Right atrium auricular region (tissue), 2 donors: ENCODE measurements at regions not wholly inside any gene's neighbourhood (a gene's known extent, or its start where the extent isn't known, plus 50 kb on each side); places are given as distances from the start of the nearest gene placed in this dataset.

Source experiments
- DNase-seq: peaks from one replicate; pipeline ENCODE4 v3.0.0-alpha.2; 2019; ENCODE audit warnings: low spot score
- H3K27ac ChIP-seq, 2 donors: fragments of 200-600 bp; sonication (generic); 1 replicate in 1 of 2; 2 replicates in 1 of 2; pipeline ENCODE4 v1.5.1; 2016 to 2019
- H3K27me3 ChIP-seq, 2 donors: fragments of 200-600 bp; sonication (generic); one replicate each; pipeline versions ENCODE4 v1.5.1 to v1.6.0; 2017 to 2019
- H3K36me3 ChIP-seq: fragments of 200-600 bp; sonication (generic); one replicate; pipeline ENCODE4 v1.5.1; 2016
- H3K4me1 ChIP-seq, 2 donors: fragments of 200-600 bp; sonication (generic); one replicate each; pipeline versions ENCODE4 v1.5.1 to v1.6.0; 2017 to 2019
- H3K4me3 ChIP-seq, 2 donors: fragments of 200-600 bp; sonication (generic); 1 replicate in 1 of 2; 2 replicates in 1 of 2; pipeline ENCODE4 v1.5.1; 2017 to 2019; ENCODE audit warnings: mild to moderate bottlenecking in 1 of 2, moderate library complexity in 1 of 2
- H3K9me3 ChIP-seq, 2 donors: fragments of 200-600 bp; sonication (generic); one replicate each; pipeline ENCODE4 v1.5.1; 2019
- TF ChIP-seq, protein P1 (sequence below), 2 donors: fragments of 200-600 bp; sonication (generic); IDR thresholded peaks; one replicate each; pipeline ENCODE4 v1.5.1; 2019; ENCODE audit warnings: antibody characterized with exemption in 2 of 2

DNA sequence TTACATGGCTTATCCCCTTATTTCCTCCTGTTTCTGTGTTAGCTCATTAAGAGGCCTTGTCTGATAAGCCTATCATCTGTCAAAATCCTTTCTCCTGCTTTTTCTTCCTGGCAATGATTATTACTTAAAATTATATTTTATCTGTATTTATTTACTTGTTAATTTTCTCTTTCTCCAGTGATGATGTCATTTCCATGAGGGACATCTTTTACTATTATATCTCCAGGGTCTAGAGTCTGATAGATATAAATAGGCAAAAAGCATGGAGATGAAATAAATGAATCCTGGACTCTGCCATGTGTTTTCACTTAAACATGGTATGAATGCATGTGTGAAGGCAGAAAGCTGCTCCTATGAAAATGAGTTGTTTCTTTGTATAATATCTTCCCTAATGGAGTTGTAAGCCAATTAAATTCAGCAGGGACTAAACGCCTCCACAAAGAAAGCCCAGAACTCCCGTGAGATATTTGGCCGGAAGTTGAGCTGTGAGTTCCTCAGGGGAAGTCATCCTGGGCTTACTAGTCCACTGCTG, 375.2 kb downstream of the TUSC7 start:
- Histone ChIP-seq H3K27ac (no peak overlapping the region), H3K36me3 (no peaks in the 10 kb centered on the region), H3K27me3 (no peaks in the 10 kb centered on the region), H3K4me3 (no peak overlapping the region), H3K4me1 (no peaks in the 10 kb centered on the region), H3K9me3 (no peaks in the 10 kb centered on the region)
- DNase-seq, result no peak
- TF ChIP-seq, protein P1, sequence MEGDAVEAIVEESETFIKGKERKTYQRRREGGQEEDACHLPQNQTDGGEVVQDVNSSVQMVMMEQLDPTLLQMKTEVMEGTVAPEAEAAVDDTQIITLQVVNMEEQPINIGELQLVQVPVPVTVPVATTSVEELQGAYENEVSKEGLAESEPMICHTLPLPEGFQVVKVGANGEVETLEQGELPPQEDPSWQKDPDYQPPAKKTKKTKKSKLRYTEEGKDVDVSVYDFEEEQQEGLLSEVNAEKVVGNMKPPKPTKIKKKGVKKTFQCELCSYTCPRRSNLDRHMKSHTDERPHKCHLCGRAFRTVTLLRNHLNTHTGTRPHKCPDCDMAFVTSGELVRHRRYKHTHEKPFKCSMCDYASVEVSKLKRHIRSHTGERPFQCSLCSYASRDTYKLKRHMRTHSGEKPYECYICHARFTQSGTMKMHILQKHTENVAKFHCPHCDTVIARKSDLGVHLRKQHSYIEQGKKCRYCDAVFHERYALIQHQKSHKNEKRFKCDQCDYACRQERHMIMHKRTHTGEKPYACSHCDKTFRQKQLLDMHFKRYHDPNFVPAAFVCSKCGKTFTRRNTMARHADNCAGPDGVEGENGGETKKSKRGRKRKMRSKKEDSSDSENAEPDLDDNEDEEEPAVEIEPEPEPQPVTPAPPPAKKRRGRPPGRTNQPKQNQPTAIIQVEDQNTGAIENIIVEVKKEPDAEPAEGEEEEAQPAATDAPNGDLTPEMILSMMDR (IDR thresholded peaks at IDR 0.05), result no peak

DNA sequence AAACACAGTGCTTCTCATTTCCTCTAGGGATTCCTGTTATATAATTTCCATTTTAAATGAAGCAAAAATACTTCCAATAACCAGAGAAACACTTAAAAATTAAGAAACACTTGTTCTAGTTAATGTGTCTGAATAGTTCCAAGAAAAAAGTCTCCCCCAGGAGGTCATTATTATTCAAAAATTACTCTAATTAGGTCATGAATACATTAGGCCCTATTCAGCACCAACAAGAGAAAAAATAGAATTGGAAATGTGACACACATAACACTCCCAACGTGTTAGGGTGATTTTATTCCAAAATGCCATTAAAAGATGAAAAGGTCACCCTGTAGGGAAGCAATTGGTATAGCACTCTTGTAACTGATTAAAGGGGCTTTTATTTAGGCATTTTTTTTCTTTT, 382.1 kb downstream of the TUSC7 start:
- Histone ChIP-seq H3K9me3 (no peaks in the 10 kb centered on the region), H3K4me3 (no peak overlapping the region), H3K27me3 (no peaks in the 10 kb centered on the region), H3K27ac (no peak overlapping the region), H3K4me1 (no peaks in the 10 kb centered on the region), H3K36me3 (no peaks in the 10 kb centered on the region)
- DNase-seq, result no peak
- TF ChIP-seq, protein P1 (IDR thresholded peaks at IDR 0.05), result no peak

DNA sequence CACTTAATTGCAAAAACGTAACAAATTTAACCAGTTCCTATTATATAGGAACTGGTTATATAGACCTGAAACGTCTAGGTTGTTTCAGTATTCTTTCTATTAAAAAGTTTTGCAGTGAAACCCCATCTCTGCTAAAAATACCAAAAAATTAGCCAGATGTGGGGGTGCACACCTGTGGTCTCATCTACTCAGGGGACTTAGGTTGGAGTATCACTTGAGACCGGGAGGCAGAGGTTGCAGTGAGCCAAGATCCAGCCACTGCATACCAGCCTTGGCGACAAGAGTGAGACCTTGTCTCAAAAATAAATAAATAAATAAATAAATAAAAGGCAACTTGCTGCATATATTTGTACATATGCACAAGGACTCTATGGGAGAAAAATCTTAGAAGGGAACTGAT, 387.0 kb downstream of the TUSC7 start:
- Histone ChIP-seq H3K27me3 (no peaks in the 10 kb centered on the region), H3K36me3 (no peaks in the 10 kb centered on the region), H3K4me1 (no peaks in the 10 kb centered on the region), H3K27ac (no peak overlapping the region), H3K9me3 (no peaks in the 10 kb centered on the region), H3K4me3 (no peak overlapping the region)
- no peak for DNase-seq
- TF ChIP-seq, protein P1 (IDR thresholded peaks at IDR 0.05), result no peak

DNA sequence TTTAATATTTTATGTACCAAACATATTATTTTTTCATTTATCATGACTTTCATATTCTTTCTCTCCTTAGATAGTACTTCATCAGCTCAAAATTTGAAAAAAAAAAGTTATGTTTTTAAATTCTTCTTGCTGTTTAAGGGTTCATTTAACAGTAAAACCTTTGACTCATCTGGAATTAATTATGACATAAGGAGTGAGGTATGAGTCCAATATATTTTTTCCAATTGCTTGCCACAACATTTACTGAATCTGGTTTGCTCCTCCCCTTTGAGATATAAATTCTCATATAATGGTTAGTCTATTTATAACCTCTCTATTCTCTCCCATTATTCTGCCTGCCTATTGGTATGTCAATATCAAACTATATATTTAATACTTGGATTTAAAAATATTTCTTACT, 387.8 kb downstream of the TUSC7 start:
- Histone ChIP-seq H3K27ac (no peak overlapping the region), H3K9me3 (no peaks in the 10 kb centered on the region), H3K4me1 (no peaks in the 10 kb centered on the region), H3K4me3 (no peak overlapping the region), H3K36me3 (no peaks in the 10 kb centered on the region), H3K27me3 (no peaks in the 10 kb centered on the region)
- TF ChIP-seq, protein P1 (IDR thresholded peaks at IDR 0.05), result no peak
- DNase-seq, result no peak

DNA sequence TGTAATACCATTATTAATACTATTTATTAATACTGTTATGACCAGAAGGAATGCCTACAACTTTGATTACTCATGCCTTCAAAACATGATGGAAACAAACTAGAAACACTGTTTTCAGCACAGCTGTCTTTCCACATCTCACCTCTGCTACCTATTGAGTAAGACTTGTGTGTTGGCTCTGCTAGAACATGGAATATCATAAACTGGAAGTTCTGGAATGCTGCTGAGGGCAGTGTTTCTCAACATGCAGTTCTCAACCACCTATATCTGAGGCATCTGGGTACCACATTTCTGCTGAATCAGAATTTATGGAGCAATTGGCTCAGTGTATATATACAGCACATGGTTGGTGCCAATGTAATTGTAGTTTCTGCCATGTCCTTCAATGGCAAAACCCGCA, 392.1 kb downstream of the TUSC7 start:
- Histone ChIP-seq H3K4me1 (no peaks in the 10 kb centered on the region), H3K36me3 (no peaks in the 10 kb centered on the region), H3K4me3 (no peak overlapping the region), H3K27me3 (no peaks in the 10 kb centered on the region), H3K9me3 (no peaks in the 10 kb centered on the region), H3K27ac (no peak overlapping the region)
- no peak for DNase-seq
- TF ChIP-seq, protein P1 (IDR thresholded peaks at IDR 0.05), result no peak

DNA sequence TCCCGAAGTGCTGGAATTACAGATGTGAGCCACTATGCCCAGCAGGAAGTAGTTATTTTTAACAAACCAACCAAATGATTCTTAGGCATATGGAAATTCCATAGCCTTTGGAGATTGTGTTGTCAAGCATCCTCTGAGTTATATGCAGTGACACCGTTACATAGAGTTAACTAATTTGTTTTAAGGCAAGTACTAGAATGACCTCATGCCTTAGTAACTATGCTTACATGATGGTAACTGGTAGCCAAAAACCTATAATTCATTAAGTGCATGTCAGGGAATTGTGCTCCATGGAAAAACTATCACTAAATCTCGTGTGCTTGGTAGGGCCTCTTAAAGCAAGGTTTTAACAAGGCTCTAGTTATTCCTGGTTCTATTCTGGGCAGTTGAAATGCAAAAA, 392.8 kb downstream of the TUSC7 start:
- H3K27ac ChIP-seq, result no peak overlapping the region

More for the DNA sequence above, 392.8 kb downstream of the TUSC7 start:
- no peaks in the 10 kb centered on the region for H3K27me3 ChIP-seq
- no peak for DNase-seq
- H3K4me3 ChIP-seq, result no peak overlapping the region
- H3K4me1 ChIP-seq, result no peaks in the 10 kb centered on the region
- TF ChIP-seq, protein P1 (IDR thresholded peaks at IDR 0.05), result no peak
- no peaks in the 10 kb centered on the region for H3K36me3 ChIP-seq
- no peaks in the 10 kb centered on the region for H3K9me3 ChIP-seq
